OCI-LY3 (cell line): ENCODE measurements at regions not wholly inside any gene's neighbourhood (a gene's known extent, or its start where the extent isn't known, plus 50 kb on each side); places are given as distances from the start of the nearest gene placed in this dataset.

Source experiments
- CTCF ChIP-seq: fragments of 200-600, 300-600 bp; sonication (generic); IDR thresholded peaks from 2 replicates; pipeline ENCODE4 v1.5.1; 2014; ENCODE audit warnings: antibody characterized with exemption, low read length, low read depth
- EZH2phosphoT487 ChIP-seq: fragments of 200-600 bp; shearing (Covaris generic); IDR thresholded peaks from 2 replicates; pipeline ENCODE4 v1.6.1; 2018; ENCODE audit warnings: antibody characterized with exemption, mixed run types, low read depth

- TF ChIP-seq CTCF (no peak), EZH2phosphoT487 (no peak)
Measured at GRCh38 chr3:144289057-144289456, 317.4 kb downstream of the DIPK2A start.
